ENCODE measurements at regions not wholly inside any gene's neighbourhood (a gene's known extent, or its start where the extent isn't known, plus 50 kb on each side); places are given as distances from the start of the nearest gene placed in this dataset.

- no peak for DNase-seq (ENCODE audit: low read depth)
These were observed 71.6 kb upstream of the HTR2A start for GRCh38 chr13:46968450-46968849.

- no peak for DNase-seq (ENCODE audit: low read depth)
These were observed 68.1 kb upstream of the HTR2A start for GRCh38 chr13:46964789-46965527.

GRCh38 chr13:46963904-46964303, 67.1 kb upstream of the HTR2A start:
- no peak for DNase-seq (ENCODE audit: low read depth)

GRCh38 chr13:46962281-46962941, 65.6 kb upstream of the HTR2A start:
- no peak for DNase-seq (ENCODE audit: low read depth)

- DNase-seq (ENCODE audit: low read depth) = no peak
These were observed 64.9 kb upstream of the HTR2A start for GRCh38 chr13:46961719-46962118.

GRCh38 chr13:46953941-46954340, 57.1 kb upstream of the HTR2A start:
- DNase-seq (ENCODE audit: low read depth) = no peak

- DNase-seq (ENCODE audit: low read depth) = no peak
These were observed 56.5 kb upstream of the HTR2A start for GRCh38 chr13:46953331-46953730.

GRCh38 chr13:46951516-46951915, 54.7 kb upstream of the HTR2A start:
- no peak for DNase-seq (ENCODE audit: low read depth)

- DNase-seq (ENCODE audit: low read depth) = no peak
These were observed 52.4 kb upstream of the HTR2A start for GRCh38 chr13:46949211-46949610.

GRCh38 chr13:46948338-46948737, 51.5 kb upstream of the HTR2A start:
- no peak for DNase-seq (ENCODE audit: low read depth)

GRCh38 chr13:46947425-46948191, 50.8 kb upstream of the HTR2A start:
- no peak for DNase-seq (ENCODE audit: low read depth)

Measured in CMK (cell line).